K562 (cell line): ENCODE measurements at regions not wholly inside any gene's neighbourhood (a gene's known extent, or its start where the extent isn't known, plus 50 kb on each side); places are given as distances from the start of the nearest gene placed in this dataset.

ENCODE experiments used
- TF ChIP-seq, protein P1 (sequence below), 2 experiments: IDR thresholded peaks; 2 replicates each; pipeline ENCODE4 v1.6.1; 2011; ENCODE audit warnings: borderline replicate concordance in 1 of 2, control low read depth in 1 of 2, low read depth in 1 of 2, low read length in 1 of 2, mild to moderate bottlenecking in 1 of 2, mixed read lengths in 1 of 2, moderate library complexity in 1 of 2; ENCODE audit not compliant: insufficient read depth in 1 of 2, insufficient read length in 1 of 2, poor library complexity in 1 of 2, severe bottlenecking in 1 of 2; ENCODE audit errors: extremely low read depth in 1 of 2
- TF ChIP-seq, protein P2 (sequence below): fragments of 450-650 bp; formaldehyde crosslinking; IDR thresholded peaks from 2 replicates; pipeline ENCODE4 v1.4.0; 2022; ENCODE audit warnings: missing genetic modification characterization

DNA sequence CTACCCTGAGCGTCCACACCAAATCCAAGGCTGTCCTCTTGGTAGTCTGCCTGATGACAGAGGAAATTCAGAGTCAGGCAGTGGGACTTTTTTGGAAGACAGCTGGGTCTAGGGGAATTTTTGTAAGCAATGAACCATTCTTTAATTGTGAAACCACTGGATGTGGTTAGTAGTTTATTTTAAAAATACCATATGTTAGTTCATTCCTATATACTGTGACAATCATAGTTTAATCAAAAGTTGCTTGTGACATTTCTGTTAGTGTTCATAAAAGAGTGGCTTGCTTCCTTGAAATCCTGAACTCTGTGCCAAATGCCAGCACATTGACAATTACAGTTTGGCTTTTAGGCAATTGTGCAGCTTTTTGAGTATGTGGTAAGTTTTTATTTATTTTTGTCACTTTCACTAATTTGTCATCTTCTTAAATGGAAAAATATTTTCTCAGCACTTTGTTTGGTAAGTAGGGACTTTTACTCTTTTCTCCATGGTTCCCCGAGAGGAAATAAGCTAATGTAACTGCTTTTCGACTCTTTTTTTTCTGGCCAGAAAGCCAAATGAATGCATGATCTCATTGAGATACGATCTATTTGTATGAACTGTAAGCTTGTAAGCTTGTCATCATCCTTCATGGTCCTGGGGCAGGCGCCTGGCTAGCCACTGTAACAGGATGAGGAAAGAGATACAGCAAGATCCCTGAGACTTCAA lies 72.6 kb upstream of the SLC4A4 start:
- TF ChIP-seq, protein P1, sequence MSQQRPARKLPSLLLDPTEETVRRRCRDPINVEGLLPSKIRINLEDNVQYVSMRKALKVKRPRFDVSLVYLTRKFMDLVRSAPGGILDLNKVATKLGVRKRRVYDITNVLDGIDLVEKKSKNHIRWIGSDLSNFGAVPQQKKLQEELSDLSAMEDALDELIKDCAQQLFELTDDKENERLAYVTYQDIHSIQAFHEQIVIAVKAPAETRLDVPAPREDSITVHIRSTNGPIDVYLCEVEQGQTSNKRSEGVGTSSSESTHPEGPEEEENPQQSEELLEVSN (IDR thresholded peaks at IDR 0.05; ENCODE audit: borderline replicate concordance in 1 of 2, extremely low read depth in 1 of 2, insufficient read depth in 1 of 2, insufficient read length in 1 of 2, low read depth in 1 of 2, low read length in 1 of 2, poor library complexity in 1 of 2, severe bottlenecking in 1 of 2) = no peak
- TF ChIP-seq, protein P2, sequence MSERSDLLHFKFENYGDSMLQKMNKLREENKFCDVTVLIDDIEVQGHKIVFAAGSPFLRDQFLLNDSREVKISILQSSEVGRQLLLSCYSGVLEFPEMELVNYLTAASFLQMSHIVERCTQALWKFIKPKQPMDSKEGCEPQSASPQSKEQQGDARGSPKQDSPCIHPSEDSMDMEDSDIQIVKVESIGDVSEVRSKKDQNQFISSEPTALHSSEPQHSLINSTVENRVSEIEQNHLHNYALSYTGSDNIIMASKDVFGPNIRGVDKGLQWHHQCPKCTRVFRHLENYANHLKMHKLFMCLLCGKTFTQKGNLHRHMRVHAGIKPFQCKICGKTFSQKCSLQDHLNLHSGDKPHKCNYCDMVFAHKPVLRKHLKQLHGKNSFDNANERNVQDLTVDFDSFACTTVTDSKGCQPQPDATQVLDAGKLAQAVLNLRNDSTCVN (CRISPR knock-in tag) = no peak
